Superior temporal gyrus (tissue), 1 donor: ENCODE measurements at regions not wholly inside any gene's neighbourhood (a gene's known extent, or its start where the extent isn't known, plus 50 kb on each side); places are given as distances from the start of the nearest gene placed in this dataset.

Experiments used
- DNase-seq: peaks from one replicate; pipeline ENCODE4 v3.0.0-alpha.2; 2016; ENCODE audit errors: extremely low spot score

GRCh38 chr20:23174821-23175220 lies 88.7 kb upstream of the CD93 start:
- DNase-seq: no peak

DNA sequence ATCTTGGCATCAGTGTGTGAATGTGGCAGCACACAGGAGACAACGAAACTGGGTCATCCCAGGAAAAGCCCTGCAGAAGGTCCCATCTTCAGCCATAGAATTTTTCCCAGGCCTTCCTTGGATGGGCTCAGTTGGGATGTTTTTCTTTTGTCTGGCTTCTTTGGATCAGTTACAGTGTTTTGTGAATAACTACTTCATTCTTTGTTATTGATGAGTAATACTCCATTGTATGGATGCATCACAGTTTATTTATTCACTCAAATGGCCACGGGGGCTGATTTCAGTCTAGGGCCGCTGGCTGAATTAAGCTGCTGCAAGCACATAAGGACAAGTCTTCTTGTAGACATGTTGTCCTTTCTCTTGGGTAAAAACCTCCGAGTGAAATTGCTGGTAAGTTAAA lies 81.3 kb upstream of the CD93 start:
- DNase-seq: no peak

DNA sequence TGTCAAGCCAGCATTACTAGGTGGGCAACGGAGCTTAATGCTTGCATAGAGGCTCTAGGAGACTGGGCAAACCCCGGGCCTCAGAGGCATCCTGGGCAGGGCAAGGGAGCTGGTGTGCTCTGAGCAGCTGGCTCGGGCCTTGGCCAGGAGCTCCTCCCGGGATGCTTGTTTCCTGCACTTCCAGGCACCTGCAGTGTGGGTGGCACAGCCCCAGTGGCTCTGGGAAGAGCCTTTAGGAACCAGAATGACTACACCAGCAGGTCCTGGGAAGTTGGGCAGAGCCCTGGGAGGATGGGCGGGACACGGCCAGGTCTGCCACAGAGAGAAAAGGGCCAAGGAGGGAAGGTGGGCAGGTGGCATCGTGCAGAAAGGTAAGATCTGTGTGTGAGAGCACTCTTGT lies 80.4 kb upstream of the CD93 start:
- no peak for DNase-seq

- no peak for DNase-seq
Observed at GRCh38 chr20:23165964-23166363, 79.8 kb upstream of the CD93 start.

- DNase-seq: no peak
Observed at GRCh38 chr20:23165307-23165750, 79.2 kb upstream of the CD93 start.

DNA sequence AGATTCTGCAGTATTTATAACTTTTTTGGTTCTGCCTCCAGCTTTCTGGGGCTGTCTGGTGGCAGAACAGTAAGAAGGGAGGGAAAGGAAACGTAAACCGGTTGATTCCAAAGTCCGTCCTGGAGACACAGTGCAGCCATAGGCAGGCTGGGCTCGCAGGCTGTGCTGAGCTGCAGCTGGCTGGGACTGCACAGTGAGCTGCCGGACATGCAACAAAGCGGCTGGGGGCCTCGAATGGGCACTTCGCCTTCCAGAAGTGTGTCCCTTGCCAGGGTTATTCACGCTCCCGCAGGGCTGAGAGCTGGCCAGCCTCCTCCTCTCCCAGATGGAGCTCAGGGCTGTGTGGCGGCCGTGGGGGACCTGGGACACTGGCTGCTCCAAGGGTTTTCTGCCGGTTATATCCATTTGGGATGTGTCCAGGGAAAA lies 78.1 kb upstream of the CD93 start:
- DNase-seq: no peak

GRCh38 chr20:23163562-23163961 lies 77.4 kb upstream of the CD93 start:
- no peak for DNase-seq

DNA sequence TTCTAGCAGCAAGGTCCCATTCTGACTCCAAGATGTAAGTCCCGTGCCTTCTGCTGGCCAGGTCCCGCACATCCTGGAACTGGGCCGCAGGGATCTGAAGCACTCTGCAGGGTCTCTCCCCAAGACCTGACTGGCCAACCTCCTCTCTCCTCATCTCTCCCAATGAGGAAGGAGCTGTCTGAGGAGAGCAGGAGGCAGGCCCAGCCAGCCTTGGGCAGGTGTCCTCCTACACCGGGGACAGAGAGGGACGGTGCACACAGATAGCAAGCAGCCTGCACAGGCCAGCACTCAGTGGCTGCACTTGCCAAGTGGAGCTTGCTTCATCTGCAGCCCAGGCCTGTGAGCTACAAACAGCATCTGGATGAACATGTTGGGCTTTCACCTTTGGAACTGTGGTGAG lies 76.8 kb upstream of the CD93 start:
- DNase-seq: no peak

- DNase-seq: no peak
Observed at GRCh38 chr20:23161968-23162696, 76.0 kb upstream of the CD93 start.

DNA sequence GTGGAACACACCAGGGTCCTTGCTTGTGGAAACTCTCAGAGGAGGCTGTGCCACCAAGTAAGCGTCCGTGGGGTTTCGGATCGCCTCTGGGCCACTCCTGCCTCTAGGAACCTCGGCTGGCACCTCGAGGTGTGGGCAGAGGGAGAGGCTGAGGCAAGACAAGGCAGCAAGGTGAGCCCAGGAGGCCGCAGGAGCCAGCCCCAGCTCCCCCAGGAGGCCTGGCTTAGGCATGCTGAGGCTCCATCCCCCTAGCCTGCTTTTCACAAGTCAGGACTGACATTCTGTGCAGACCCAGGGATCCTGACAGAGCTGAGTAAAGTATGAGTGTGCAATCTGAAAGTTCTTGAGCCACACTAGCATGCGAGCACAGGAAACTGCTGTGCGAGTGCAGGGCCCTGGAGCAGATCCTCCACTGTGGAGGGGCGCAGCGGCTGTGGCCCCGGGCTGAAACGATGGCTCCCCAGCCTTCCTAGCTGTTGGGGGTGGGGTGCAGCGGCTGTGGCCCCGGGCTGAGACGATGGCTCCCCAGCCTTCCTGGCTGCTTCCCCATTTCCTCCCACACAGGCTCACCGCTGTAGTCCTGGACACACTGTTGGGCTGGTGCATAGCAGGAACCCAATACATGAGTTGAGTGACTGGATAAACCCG lies 75.2 kb upstream of the CD93 start:
- DNase-seq: no peak

- DNase-seq: no peak
Observed at GRCh38 chr20:23160536-23161243, 74.6 kb upstream of the CD93 start.

- DNase-seq: no peak
Observed at GRCh38 chr20:23159947-23160318, 73.8 kb upstream of the CD93 start.

DNA sequence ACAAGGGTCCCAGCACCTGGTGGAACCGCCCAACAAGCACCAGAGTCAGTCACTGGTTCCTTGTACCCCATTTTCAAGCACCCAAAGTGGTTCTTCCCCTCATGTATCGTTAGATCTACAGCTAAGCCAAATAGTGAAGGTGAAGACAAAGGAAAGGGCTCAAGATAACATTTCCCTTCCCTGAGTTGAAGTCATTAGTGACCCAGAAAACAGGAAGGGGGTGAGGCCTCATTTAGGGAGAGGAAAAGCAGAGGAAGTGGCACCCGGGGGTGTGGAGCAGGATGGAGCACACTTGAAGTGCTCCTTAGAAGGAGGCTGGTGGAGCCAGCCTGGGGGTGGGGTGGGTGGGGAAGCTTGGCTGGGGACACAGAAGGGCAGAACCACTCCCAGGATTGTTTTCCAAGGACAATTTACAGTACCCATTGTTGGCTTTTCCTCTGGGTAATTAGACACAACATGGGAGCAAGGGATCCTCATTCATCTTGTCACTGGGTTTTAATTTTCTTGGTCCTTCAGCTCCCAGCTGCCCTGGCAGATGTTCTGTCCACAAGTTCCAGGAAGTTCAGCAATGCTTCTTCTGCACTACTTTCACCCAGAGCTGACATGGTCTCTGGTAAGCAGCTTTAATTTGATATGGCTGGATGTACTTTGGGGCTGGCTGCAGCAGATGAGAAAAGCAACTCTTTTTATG lies 73.3 kb upstream of the CD93 start:
- no peak for DNase-seq

- no peak for DNase-seq
Observed at GRCh38 chr20:23157734-23158133, 71.6 kb upstream of the CD93 start.

- no peak for DNase-seq
Observed at GRCh38 chr20:23156842-23157423, 70.8 kb upstream of the CD93 start.

DNA sequence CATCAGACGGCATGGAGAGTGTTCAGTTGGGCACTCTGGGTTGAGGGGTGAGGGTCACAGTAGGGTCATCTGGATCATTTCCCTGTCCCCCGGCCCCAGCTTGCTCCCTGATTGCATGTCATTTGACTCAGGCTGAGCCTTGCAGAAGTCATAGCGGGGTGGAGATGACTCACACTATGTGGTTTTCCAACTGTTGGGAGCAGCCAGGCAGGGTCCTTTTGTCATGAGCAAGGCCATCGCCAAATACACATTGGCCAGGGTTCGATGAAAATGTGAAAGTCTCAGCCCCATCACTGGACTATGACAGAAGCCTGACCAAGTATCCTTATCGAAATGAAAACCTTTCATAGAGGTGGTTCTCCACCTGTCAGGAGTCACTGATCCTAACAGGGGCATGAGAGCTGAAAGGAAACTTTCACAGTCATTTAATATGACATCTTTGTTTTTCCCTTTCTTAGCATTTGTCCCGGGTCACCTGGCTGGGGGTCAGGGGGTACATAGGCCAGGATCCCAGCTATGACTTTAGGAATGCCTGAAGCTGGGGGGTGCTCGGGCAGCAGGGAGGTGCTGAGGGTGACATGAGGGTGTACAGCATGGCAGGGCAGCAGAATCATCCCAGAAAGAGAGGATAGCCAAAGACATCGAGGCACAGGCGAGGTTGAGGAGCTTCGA lies 70.2 kb upstream of the CD93 start:
- no peak for DNase-seq

DNA sequence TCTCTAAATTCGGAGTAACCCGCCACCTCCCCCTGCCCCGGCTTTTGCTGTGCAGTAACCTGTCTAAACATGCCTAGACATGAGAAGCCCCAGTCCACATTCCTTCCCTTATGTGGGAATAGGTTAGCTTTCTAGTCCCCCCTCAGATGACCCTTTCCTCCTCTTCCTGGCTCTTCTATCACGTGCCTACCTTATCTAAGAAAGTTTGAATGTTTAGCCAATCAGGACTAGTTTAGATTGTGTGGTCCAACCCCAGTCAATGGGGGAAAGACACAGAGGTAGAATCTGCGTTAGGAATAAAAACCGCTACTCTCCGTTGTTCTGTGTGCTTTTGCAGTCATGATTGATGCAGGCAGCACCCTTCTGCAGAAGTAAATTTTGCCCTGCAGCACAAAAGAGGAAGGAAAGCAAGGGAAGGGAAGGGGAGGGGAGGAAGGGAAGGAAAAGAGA lies 69.0 kb upstream of the CD93 start:
- DNase-seq: no peak

DNA sequence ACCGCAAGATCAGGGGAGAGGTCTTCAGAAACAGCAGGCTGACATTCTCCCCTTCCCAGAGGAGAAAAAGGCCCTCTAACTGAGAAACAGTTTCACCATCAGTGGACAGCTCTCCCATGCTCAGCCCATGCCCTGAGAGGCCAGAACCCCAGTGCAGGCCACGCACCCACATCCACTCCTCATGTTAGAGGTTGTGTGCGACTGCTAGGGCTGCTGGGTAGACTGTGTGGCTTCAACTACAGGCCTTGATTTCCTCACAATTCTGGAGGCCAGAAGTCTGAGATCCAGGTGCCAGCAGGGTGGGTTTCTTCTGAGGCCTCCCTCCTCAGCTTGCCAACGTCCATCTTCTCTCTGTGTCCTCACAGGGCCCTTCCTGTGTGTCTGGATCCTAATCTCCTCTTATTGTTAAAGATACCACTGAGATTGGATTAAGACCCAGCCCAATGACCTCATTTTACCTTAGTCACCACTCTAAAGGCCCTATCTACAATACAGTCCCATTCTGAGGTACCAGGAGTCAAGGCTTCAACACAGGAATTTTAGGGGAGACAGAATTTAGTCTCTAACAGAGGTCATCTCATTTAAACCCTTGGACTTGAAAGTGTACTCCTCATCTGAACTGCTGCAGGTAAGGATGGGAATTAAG lies 67.7 kb upstream of the CD93 start:
- no peak for DNase-seq

- DNase-seq: no peak
Observed at GRCh38 chr20:23152902-23153301, 66.8 kb upstream of the CD93 start.

DNA sequence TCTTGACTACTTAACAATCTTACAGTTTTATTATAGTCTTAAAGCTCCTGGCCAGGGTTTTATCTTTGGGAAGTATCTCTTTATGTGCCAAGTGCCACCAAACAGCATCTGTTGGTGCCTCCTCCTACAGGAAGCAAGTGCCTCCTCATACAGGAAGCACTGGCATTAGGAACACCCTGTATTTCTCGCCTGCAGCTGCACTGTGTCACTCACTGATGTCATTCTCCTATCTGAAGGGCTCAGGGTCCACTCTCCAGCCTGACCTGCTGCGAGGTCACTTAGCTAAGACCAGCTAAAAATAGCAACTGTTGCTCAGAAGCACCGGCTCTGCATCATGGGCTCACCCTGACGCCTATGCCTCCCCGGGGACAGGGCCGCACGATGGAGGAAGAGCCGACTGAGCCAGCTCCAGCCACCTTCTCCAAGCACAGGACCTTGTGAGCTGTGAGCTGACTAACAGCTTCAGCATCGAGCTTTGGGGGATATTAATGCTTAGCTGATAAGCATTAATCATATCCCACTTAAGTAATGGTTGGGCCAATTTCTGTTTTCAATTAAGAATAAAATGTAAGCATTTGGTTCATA lies 66.3 kb upstream of the CD93 start:
- no peak for DNase-seq
